Psoas muscle (tissue), 7 donors: ENCODE measurements at regions not wholly inside any gene's neighbourhood (a gene's known extent, or its start where the extent isn't known, plus 50 kb on each side); places are given as distances from the start of the nearest gene placed in this dataset.
"Not testable (repeated sequence)": the region's sequence is repeated elsewhere in the genome, so short reads cannot be mapped to it uniquely, and the experiment has no call there.

Source experiments
- ATAC-seq, 4 donors: fragments of 200-7000 bp; cut with Tn5 transposase; one replicate each; pipeline ENCODE4 v1.9.1; 2020; ENCODE audit warnings: moderate library complexity in 3 of 4, mild to moderate bottlenecking in 2 of 4
- DNase-seq, 2 donors: peaks; one replicate each; pipeline ENCODE4 v3.0.0-alpha.2; 2020
- H3K27ac ChIP-seq: fragments of 200-600 bp; one replicate; pipeline ENCODE4 v1.8.0; 2022
- H3K27me3 ChIP-seq, 3 donors: fragments of 200-600 bp in 1 of 3; one replicate each; pipeline versions ENCODE4 v1.6.1 to v1.8.0; 2013 to 2022; ENCODE audit warnings: low read length in 2 of 3, mild to moderate bottlenecking in 2 of 3, moderate library complexity in 1 of 3; ENCODE audit not compliant: insufficient read depth in 3 of 3
- H3K36me3 ChIP-seq, 2 donors: fragments of 200-600 bp in 1 of 2; one replicate each; pipeline versions ENCODE4 v1.6.1 to v1.8.0; 2013 to 2022; ENCODE audit warnings: low read depth in 1 of 2, mild to moderate bottlenecking in 1 of 2, moderate library complexity in 1 of 2; ENCODE audit not compliant: insufficient read depth in 1 of 2
- H3K4me1 ChIP-seq: fragments of 200-600 bp; one replicate; pipeline ENCODE4 v1.8.0; 2022
- H3K4me3 ChIP-seq: fragments of 200-600 bp; one replicate; pipeline ENCODE4 v1.8.0; 2022; ENCODE audit warnings: mild to moderate bottlenecking
- H3K9me3 ChIP-seq: fragments of 200-600 bp; one replicate; pipeline ENCODE4 v1.8.0; 2022
- WGBS, 3 donors: extraction: QIAGEN DNeasy Blood & Tissue Kit; methylation state at CpG; one replicate each; pipeline versions ENCODE4 v1.1.6 to v1.1.7; 2013; 5-methylcytosine and 5-hydroxymethylcytosine counted together
- intact Hi-C, 2 donors: fragments of 100-400 bp; cut with DNase I; formaldehyde crosslinking; loops; one replicate each; pipeline versions ENCODE4 v1.11.0 to v1.14.2; 2022
- TF ChIP-seq, protein P1 (sequence below): fragments of 200-600 bp; IDR thresholded peaks from one replicate; pipeline ENCODE4 v1.8.0; 2022; ENCODE audit warnings: antibody characterized with exemption
- donor health status: healthy with polysubstance abuse.
- donor health status: DM: no; HTN: no; CAD: no; lungs with moderate emphysema.
- donor health status: Bipolar disorder and iron deficiency.
- donor health status: healthy.
- donor health status: DM: yes; HTN: yes; CAD: no.
- donor health status: DM: no; HTN: no; CAD: no.
- donor health status: DM: yes; HTN: yes; CAD: no.

DNA sequence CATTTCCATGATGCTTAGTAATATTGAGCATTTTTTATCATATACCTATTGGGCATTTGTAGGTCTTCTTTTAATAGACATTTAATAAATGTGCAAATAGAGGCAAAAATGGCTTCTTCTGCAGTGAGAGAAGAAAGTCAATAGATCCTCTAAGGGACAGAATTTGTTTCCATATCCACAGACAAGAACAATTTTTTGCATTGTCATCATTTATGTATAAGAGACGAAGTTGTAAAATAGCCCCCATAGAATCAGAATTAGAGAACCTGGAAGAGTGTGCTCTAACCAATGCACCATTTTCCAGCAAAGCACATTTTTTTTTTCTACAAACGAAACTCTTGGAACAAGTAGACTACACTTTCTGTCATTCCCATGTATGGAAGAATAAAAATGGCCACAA, 365.1 kb upstream of the PDE3A start:
- Histone ChIP-seq H3K27me3 (no peaks in the 10 kb centered on the region), H3K27ac (no peak overlapping the region), H3K4me1 (no peaks in the 10 kb centered on the region), H3K4me3 (no peak overlapping the region), H3K36me3 (no peaks in the 10 kb centered on the region), H3K9me3 (no peaks in the 10 kb centered on the region)
- TF ChIP-seq, protein P1, sequence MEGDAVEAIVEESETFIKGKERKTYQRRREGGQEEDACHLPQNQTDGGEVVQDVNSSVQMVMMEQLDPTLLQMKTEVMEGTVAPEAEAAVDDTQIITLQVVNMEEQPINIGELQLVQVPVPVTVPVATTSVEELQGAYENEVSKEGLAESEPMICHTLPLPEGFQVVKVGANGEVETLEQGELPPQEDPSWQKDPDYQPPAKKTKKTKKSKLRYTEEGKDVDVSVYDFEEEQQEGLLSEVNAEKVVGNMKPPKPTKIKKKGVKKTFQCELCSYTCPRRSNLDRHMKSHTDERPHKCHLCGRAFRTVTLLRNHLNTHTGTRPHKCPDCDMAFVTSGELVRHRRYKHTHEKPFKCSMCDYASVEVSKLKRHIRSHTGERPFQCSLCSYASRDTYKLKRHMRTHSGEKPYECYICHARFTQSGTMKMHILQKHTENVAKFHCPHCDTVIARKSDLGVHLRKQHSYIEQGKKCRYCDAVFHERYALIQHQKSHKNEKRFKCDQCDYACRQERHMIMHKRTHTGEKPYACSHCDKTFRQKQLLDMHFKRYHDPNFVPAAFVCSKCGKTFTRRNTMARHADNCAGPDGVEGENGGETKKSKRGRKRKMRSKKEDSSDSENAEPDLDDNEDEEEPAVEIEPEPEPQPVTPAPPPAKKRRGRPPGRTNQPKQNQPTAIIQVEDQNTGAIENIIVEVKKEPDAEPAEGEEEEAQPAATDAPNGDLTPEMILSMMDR, result no peak
- DNase-seq (no peak), ATAC-seq (no peak)
- 87 to 90% (median 89%) methylated on average over 2 of the region's 2 CpGs for WGBS, 3 donors
- intact Hi-C loops, result no loop called here

DNA sequence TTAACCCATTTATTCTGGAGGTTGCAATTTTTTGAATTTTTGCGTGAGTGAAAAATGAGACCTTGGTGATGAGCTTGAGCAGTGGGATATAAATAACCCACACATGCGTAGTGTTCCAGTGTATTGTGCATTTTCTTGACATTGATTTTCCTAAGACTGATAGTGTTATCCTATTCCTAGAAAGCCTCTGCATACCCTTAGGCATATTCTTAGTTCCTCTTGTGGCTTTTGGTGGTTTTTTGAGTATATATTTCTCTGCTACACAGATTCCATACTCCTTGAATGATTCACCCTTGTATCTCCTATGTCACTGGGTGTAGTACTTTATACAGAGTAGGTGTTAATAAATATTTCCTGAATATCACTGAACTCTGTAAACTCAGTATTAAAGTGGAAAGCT, 363.4 kb upstream of the PDE3A start:
- ATAC-seq, result no peak
- H3K27me3 ChIP-seq, result no peaks in the 10 kb centered on the region
- TF ChIP-seq, protein P1, result no peak
- H3K4me3 ChIP-seq, result no peak overlapping the region
- 51 to 81% (median 58%) methylated on average over 2 of the region's 2 CpGs for WGBS, 3 donors
- no peaks in the 10 kb centered on the region for H3K4me1 ChIP-seq
- H3K36me3 ChIP-seq, result no peaks in the 10 kb centered on the region
- no peak for DNase-seq
- H3K9me3 ChIP-seq, result no peaks in the 10 kb centered on the region
- intact Hi-C loops, result no loop called here
- no peak overlapping the region for H3K27ac ChIP-seq

DNA sequence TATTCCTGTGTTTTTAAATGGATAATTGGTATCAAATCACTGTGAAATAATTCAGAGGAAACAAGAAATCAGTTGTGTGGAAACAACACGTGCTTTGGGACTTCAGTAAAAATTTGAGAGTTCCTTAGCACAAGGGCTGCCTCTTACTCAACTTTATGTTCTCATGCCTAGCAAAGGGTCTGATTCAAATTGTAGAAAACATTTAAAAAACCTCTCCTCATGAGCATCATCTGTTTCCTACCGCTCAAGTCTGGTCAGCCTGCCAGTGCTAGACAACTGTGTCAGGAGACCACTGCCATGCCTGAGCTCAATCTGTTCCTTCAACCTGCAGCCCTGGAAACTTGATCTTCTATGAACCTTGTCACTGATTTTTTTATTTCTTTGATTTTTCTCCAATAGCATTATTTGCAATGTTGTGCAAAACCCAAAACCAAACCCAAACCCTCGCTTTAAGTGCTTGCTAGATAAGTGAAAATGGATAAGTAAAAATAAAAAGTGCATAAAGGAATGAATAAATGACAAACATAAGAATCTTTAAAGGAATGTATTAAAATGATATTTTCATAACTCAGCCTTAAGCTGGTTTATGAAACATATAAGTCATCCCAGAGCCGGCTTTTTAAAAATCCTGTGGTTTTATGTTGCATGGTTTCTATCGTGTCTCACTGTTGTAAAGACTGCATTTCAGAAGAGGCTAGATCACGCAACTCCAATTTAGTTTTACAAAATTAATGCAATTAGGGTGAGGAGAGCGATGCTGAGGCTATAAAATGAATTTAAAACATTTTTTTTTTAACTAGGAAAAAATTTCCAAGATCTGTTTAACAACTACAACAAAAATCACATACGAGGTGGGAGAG, 361.2 kb upstream of the PDE3A start:
- no peaks in the 10 kb centered on the region for H3K9me3 ChIP-seq
- H3K4me1 ChIP-seq, result no peaks in the 10 kb centered on the region
- H3K27ac ChIP-seq, result no peak overlapping the region
- intact Hi-C loops, result no loop called here
- 62 to 74% (median 63%) methylated on average over 8 of the region's 8 CpGs for WGBS, 3 donors
- H3K4me3 ChIP-seq, result no peak overlapping the region
- no peaks in the 10 kb centered on the region for H3K27me3 ChIP-seq
- ATAC-seq (no peak), DNase-seq (no peak)
- TF ChIP-seq, protein P1, result no peak
- H3K36me3 ChIP-seq, result no peaks in the 10 kb centered on the region

DNA sequence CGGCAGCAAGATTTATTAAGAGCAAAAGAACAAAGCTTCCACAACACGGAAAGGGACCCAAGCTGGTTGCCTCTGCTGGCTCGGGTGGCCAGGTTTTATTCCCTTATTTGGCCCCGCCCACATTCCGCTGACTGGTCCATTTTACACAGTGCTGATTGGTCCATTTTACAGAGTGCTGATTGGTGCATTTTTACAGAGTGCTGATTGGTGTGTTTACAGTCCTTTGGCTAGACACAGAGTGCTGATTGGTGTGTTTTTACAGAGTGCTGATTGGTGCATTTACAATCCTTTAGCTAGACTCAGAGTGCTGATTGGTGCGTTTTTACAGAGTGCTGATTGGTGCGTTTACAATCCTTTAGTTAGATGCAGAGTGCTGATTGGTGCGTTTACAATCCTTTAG, 358.4 kb upstream of the PDE3A start:
- H3K36me3 ChIP-seq, H3K27me3 ChIP-seq, H3K27ac ChIP-seq, H3K4me1 ChIP-seq, H3K9me3 ChIP-seq, DNase-seq, H3K4me3 ChIP-seq, intact Hi-C loops, ATAC-seq: not testable (repeated sequence)
- 93 to 96% (median 95%) methylated on average over 8 of the region's 8 CpGs for WGBS, 3 donors

DNA sequence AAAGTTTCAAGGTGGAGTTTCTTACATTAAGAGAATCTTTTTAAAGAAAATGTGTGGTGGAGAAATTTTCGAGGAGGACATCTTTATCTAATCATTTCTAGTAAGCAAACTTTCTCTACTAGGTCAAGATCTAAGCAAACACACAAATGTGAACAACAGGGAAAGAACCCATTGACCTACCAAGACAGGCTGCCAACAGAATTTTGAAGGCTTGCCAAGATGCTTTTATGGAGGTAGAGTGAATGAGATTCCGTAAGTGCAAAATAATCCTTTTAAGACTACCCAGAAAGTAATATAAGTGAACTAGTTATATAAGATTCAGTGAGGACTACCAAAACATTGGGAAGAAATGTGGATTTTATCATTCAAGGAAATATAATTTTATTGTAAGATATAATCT, 357.1 kb upstream of the PDE3A start:
- H3K4me3 ChIP-seq, result no peak overlapping the region
- no peaks in the 10 kb centered on the region for H3K27me3 ChIP-seq
- intact Hi-C loops, result no loop called here
- ATAC-seq (no peak), DNase-seq (no peak)
- 7 to 22% (median 22%) methylated on average over 2 of the region's 2 CpGs for WGBS, 3 donors
- no peaks in the 10 kb centered on the region for H3K9me3 ChIP-seq
- H3K27ac ChIP-seq, result no peak overlapping the region
- H3K4me1 ChIP-seq, result no peaks in the 10 kb centered on the region
- TF ChIP-seq, protein P1, result no peak
- no peaks in the 10 kb centered on the region for H3K36me3 ChIP-seq
